H9 (cell line): ENCODE measurements at regions not wholly inside any gene's neighbourhood (a gene's known extent, or its start where the extent isn't known, plus 50 kb on each side); places are given as distances from the start of the nearest gene placed in this dataset.

ENCODE experiments used
- DNase-seq: peaks from one replicate; pipeline ENCODE4 v3.0.0-alpha.2; 2017
- H2AFZ ChIP-seq: one replicate; pipeline ENCODE4 v1.6.1; 2013; ENCODE audit warnings: mild to moderate bottlenecking, low read length, control low read depth, moderate library complexity
- H2AK5ac ChIP-seq: 2 replicates; pipeline ENCODE4 v1.6.1; 2013; ENCODE audit warnings: low read length, control low read depth, mixed read lengths; ENCODE audit not compliant: insufficient read length
- H2BK120ac ChIP-seq: one replicate; pipeline ENCODE4 v1.6.1; 2013; ENCODE audit warnings: low read depth, mild to moderate bottlenecking, low read length, control low read depth, inconsistent platforms; ENCODE audit not compliant: poor library complexity, severe bottlenecking
- H2BK12ac ChIP-seq: 2 replicates; pipeline ENCODE4 v1.6.1; 2013; ENCODE audit warnings: low read length, control low read depth, mixed read lengths, low read depth; ENCODE audit not compliant: insufficient read length
- H2BK15ac ChIP-seq: 2 replicates; pipeline ENCODE4 v1.6.1; 2013; ENCODE audit warnings: low read depth, low read length, control low read depth
- H2BK20ac ChIP-seq: one replicate; pipeline ENCODE4 v1.6.1; 2013; ENCODE audit warnings: low read depth, mild to moderate bottlenecking, low read length, control low read depth, inconsistent platforms; ENCODE audit not compliant: poor library complexity, severe bottlenecking
- H2BK5ac ChIP-seq: 2 replicates; pipeline ENCODE4 v1.6.1; 2013; ENCODE audit warnings: low read length, control low read depth, mixed read lengths; ENCODE audit not compliant: insufficient read length
- H3K14ac ChIP-seq: 2 replicates; pipeline ENCODE4 v1.6.1; 2013; ENCODE audit warnings: low read length, control low read depth; ENCODE audit not compliant: insufficient read depth
- H3K18ac ChIP-seq: 2 replicates; pipeline ENCODE4 v1.6.1; 2013; ENCODE audit warnings: low read depth, mild to moderate bottlenecking, mixed read lengths, low read length, control low read depth; ENCODE audit not compliant: insufficient read length
- H3K23ac ChIP-seq: 2 replicates; pipeline ENCODE4 v1.6.1; 2013; ENCODE audit warnings: low read length, control low read depth, mixed read lengths, low read depth; ENCODE audit not compliant: insufficient read length
- H3K23me2 ChIP-seq: 2 replicates; pipeline ENCODE4 v1.6.1; 2013; ENCODE audit warnings: low read depth, mild to moderate bottlenecking, mixed read lengths, low read length, control low read depth; ENCODE audit not compliant: insufficient read length, poor library complexity, severe bottlenecking
- H3K27ac ChIP-seq: 2 replicates; pipeline ENCODE4 v1.5.1; 2013; ENCODE audit warnings: low read length, control low read depth, mixed read lengths, low read depth; ENCODE audit not compliant: insufficient read length
- H3K27me3 ChIP-seq: 2 replicates; pipeline ENCODE4 v1.6.1; 2013; ENCODE audit warnings: low read length, control low read depth, inconsistent platforms; ENCODE audit not compliant: insufficient read depth
- H3K4ac ChIP-seq: 2 replicates; pipeline ENCODE4 v1.6.1; 2013; ENCODE audit warnings: low read depth, mild to moderate bottlenecking, control low read depth, inconsistent platforms, low read length, moderate library complexity
- H3K4me1 ChIP-seq: 2 replicates; pipeline ENCODE4 v1.6.1; 2013; ENCODE audit warnings: low read length, control low read depth, inconsistent platforms; ENCODE audit not compliant: insufficient read depth
- H3K4me2 ChIP-seq: 2 replicates; pipeline ENCODE4 v1.6.1; 2013; ENCODE audit warnings: low read length, control low read depth, mixed read lengths; ENCODE audit not compliant: insufficient read length, insufficient read depth
- H3K56ac ChIP-seq: 2 replicates; pipeline ENCODE4 v1.6.1; 2013; ENCODE audit warnings: low read depth, mild to moderate bottlenecking, mixed read lengths, low read length, control low read depth; ENCODE audit not compliant: insufficient read length
- H3K79me1 ChIP-seq: 2 replicates; pipeline ENCODE4 v1.6.1; 2013; ENCODE audit warnings: low read depth, mild to moderate bottlenecking, moderate library complexity, low read length, control low read depth, inconsistent platforms; ENCODE audit not compliant: insufficient read depth, poor library complexity, severe bottlenecking
- H3K79me2 ChIP-seq: 2 replicates; pipeline ENCODE4 v1.6.1; 2013; ENCODE audit warnings: low read length, control low read depth, inconsistent platforms; ENCODE audit not compliant: insufficient read depth
- H3K9ac ChIP-seq: 2 replicates; pipeline ENCODE4 v1.6.1; 2013; ENCODE audit warnings: low read length, control low read depth, mixed read lengths; ENCODE audit not compliant: insufficient read length; ENCODE audit errors: extremely low read depth
- H3K9me3 ChIP-seq: one replicate; pipeline ENCODE4 v1.6.1; 2013; ENCODE audit warnings: low read depth, low read length, inconsistent platforms; ENCODE audit not compliant: control insufficient read depth
- H3T11ph ChIP-seq: one replicate; pipeline ENCODE4 v1.6.1; 2013; ENCODE audit warnings: mild to moderate bottlenecking, low read length, control low read depth, inconsistent platforms
- H4K20me1 ChIP-seq: one replicate; pipeline ENCODE4 v1.6.1; 2013; ENCODE audit not compliant: control insufficient read depth, insufficient read length, insufficient read depth
- H4K5ac ChIP-seq: 2 replicates; pipeline ENCODE4 v1.6.1; 2013; ENCODE audit warnings: low read depth, mild to moderate bottlenecking, mixed read lengths, low read length, control low read depth; ENCODE audit not compliant: insufficient read length
- H4K8ac ChIP-seq: replicated peaks from 2 replicates; pipeline ENCODE4 v1.6.1; 2013; ENCODE audit warnings: low read length, control low read depth, mixed read lengths, low read depth; ENCODE audit not compliant: insufficient read length
- H4K91ac ChIP-seq: 2 replicates; pipeline ENCODE4 v1.6.1; 2013; ENCODE audit warnings: low read depth, mild to moderate bottlenecking, moderate library complexity, mixed read lengths, low read length, control low read depth; ENCODE audit not compliant: insufficient read length
- H3K27ac Mint-ChIP-seq, 3 experiments: 2 replicates in 2 of 3; 3 replicates in 1 of 3; pipeline ENCODE4 v1.8.0; 2020 to 2021; ENCODE audit warnings: mixed read lengths in 3 of 3, mild to moderate bottlenecking in 1 of 3, moderate library complexity in 1 of 3
- H3K27me3 Mint-ChIP-seq: 2 replicates; pipeline ENCODE4 v1.8.0; 2021; ENCODE audit warnings: low read depth, mild to moderate bottlenecking, moderate library complexity, mixed read lengths
- H3K36me3 Mint-ChIP-seq, 3 experiments: 2 replicates in 2 of 3; 3 replicates in 1 of 3; pipeline ENCODE4 v1.8.0; 2020 to 2021; ENCODE audit warnings: low read depth in 3 of 3, mixed read lengths in 3 of 3; ENCODE audit not compliant: insufficient read depth in 1 of 3
- H3K4me1 Mint-ChIP-seq, 2 experiments: 2 replicates each; pipeline ENCODE4 v1.8.0; 2020; ENCODE audit warnings: mixed read lengths in 2 of 2
- H3K4me3 Mint-ChIP-seq, 2 experiments: 2 replicates in 1 of 2; 3 replicates in 1 of 2; pipeline ENCODE4 v1.8.0; 2020 to 2021; ENCODE audit warnings: mild to moderate bottlenecking in 2 of 2, mixed read lengths in 2 of 2, moderate library complexity in 1 of 2
- H3K9me3 Mint-ChIP-seq, 2 experiments: 2 replicates in 1 of 2; 3 replicates in 1 of 2; pipeline ENCODE4 v1.8.0; 2020; ENCODE audit warnings: mild to moderate bottlenecking in 2 of 2, mixed read lengths in 2 of 2, moderate library complexity in 1 of 2
- WGBS: extraction: QIAGEN DNeasy Blood & Tissue Kit; methylation state at CpG from one replicate; pipeline ENCODE4 v1.1.7; 2013; ENCODE audit warnings: missing lambda C conversion rate, low lambda C conversion rate, mixed read lengths; ENCODE audit not compliant: insufficient read length; ENCODE audit errors: extremely low coverage; 5-methylcytosine and 5-hydroxymethylcytosine counted together
- TF ChIP-seq, protein P1 (sequence below): fragments of 200-600 bp; sonication (generic); conservative IDR thresholded peaks from 3 replicates; pipeline ENCODE4 v1.8.0; 2021; ENCODE audit warnings: antibody characterized with exemption, mild to moderate bottlenecking

DNA sequence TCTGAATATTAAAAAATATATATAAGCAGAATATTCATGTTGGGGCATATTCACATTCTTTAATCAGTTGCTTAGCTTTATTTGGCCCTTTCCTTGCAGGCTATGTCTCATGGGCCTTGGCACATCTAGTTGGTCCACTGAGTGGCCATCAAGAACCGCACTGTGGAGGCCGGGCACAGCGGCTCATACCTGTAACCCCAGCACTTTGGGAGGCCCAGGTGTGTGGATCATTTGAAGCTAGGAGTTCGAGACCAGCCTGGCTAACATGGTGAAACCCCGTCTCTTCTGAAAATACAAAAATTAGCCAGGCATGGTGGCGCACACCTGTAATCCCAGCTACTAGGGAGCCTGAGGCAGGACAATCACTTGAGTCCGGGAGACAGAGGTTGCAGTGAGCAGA is 127.6 kb upstream of the TANK start:
- Histone ChIP-seq H4K5ac (no peak overlapping the region), H3K56ac (no peak overlapping the region), H3K4me1 (no peaks in the 10 kb centered on the region), H2AFZ (no peak overlapping the region), H4K8ac (no peak overlapping the region), H3K23ac (no peak overlapping the region), H3K18ac (no peak overlapping the region), H4K91ac (no peak overlapping the region), H3K9ac (no peak overlapping the region), H3K27me3 (no peaks in the 10 kb centered on the region), H3K4me2 (no peak overlapping the region), H3T11ph (no peak overlapping the region), H2AK5ac (no peak overlapping the region), H3K4ac (no peak overlapping the region), H2BK120ac (no peak overlapping the region), H3K79me2 (no peaks in the 10 kb centered on the region), H4K20me1 (no peaks in the 10 kb centered on the region), H3K14ac (no peak overlapping the region), H3K23me2 (no peaks in the 10 kb centered on the region), H3K79me1 (no peaks in the 10 kb centered on the region), H2BK15ac (no peak overlapping the region), H3K9me3 (no peaks in the 10 kb centered on the region), H2BK20ac (no peak overlapping the region), H2BK5ac (no peak overlapping the region), H3K27ac (no peak overlapping the region), H2BK12ac (no peak overlapping the region)
- H3K27me3 Mint-ChIP-seq, result no peaks in the 10 kb centered on the region
- H3K4me3 Mint-ChIP-seq, result no peak overlapping the region
- no peak overlapping the region for H3K27ac Mint-ChIP-seq
- 0 out of 5 replicates have a peak, but pooled peaks cover 2 to 3% of the 10 kb centered on the region in 2 experiments for H3K9me3 Mint-ChIP-seq
- no peaks in the 10 kb centered on the region for H3K36me3 Mint-ChIP-seq
- H3K4me1 Mint-ChIP-seq, result no peaks in the 10 kb centered on the region
- no peak for DNase-seq
- TF ChIP-seq, protein P1, sequence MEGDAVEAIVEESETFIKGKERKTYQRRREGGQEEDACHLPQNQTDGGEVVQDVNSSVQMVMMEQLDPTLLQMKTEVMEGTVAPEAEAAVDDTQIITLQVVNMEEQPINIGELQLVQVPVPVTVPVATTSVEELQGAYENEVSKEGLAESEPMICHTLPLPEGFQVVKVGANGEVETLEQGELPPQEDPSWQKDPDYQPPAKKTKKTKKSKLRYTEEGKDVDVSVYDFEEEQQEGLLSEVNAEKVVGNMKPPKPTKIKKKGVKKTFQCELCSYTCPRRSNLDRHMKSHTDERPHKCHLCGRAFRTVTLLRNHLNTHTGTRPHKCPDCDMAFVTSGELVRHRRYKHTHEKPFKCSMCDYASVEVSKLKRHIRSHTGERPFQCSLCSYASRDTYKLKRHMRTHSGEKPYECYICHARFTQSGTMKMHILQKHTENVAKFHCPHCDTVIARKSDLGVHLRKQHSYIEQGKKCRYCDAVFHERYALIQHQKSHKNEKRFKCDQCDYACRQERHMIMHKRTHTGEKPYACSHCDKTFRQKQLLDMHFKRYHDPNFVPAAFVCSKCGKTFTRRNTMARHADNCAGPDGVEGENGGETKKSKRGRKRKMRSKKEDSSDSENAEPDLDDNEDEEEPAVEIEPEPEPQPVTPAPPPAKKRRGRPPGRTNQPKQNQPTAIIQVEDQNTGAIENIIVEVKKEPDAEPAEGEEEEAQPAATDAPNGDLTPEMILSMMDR, result no peak
- no CpG with 5 or more reads among the region's 7 CpGs for WGBS
